ENCODE measurements at regions not wholly inside any gene's neighbourhood (a gene's known extent, or its start where the extent isn't known, plus 50 kb on each side); places are given as distances from the start of the nearest gene placed in this dataset.

GRCh38 chr22:48217596-48217995 lies 1455.1 kb downstream of the TBC1D22A start:
- TF ChIP-seq EZH2phosphoT487 (IDR thresholded peaks at IDR 0.05; ENCODE audit: borderline replicate concordance, low read length) (no peak), CTCF (IDR thresholded peaks at IDR 0.05; ENCODE audit: low read depth, low read length, poor library complexity, severe bottlenecking) (no peak)
- no peak overlapping the region for H3K4me2 ChIP-seq (ENCODE audit: low read length)
- no peaks in the 10 kb centered on the region for H3K27me3 ChIP-seq (ENCODE audit: control insufficient read depth, low read length)
- H3K79me2 ChIP-seq (ENCODE audit: control insufficient read depth, low read length): no peaks in the 10 kb centered on the region
- H3K4me3 ChIP-seq (ENCODE audit: low read length): no peak overlapping the region
- no peaks in the 10 kb centered on the region for H3F3A ChIP-seq (ENCODE audit: control insufficient read depth, insufficient read depth)
- H3K9me2 ChIP-seq (replicated peaks; ENCODE audit: control insufficient read depth, low read length): no peaks in the 10 kb centered on the region
- peaks cover 4% of the 10 kb centered on the region; the same call in 1 of the 2 replicates for H3K9me3 ChIP-seq (ENCODE audit: control insufficient read depth, insufficient read depth, low read length)
- no peaks in the 10 kb centered on the region for H3K36me3 ChIP-seq (ENCODE audit: control insufficient read depth, low read length)
- no peak overlapping the region for H3K27ac ChIP-seq (ENCODE audit: low read depth, low read length)
- no peaks in the 10 kb centered on the region for H3K4me1 ChIP-seq (ENCODE audit: control insufficient read depth, low read length)
- no peaks in the 10 kb centered on the region for H4K20me1 ChIP-seq (ENCODE audit: control insufficient read depth, insufficient read depth, low read depth, low read length)

GRCh38 chr22:48212727-48213126 lies 1450.3 kb downstream of the TBC1D22A start:
- Histone ChIP-seq H3K79me2 (ENCODE audit: control insufficient read depth, low read length) (no peaks in the 10 kb centered on the region), H3K4me3 (ENCODE audit: low read length) (no peak overlapping the region), H4K20me1 (ENCODE audit: control insufficient read depth, insufficient read depth, low read depth, low read length) (no peaks in the 10 kb centered on the region), H3K4me2 (ENCODE audit: low read length) (no peak overlapping the region), H3K27ac (ENCODE audit: low read depth, low read length) (no peak overlapping the region), H3K27me3 (ENCODE audit: control insufficient read depth, low read length) (no peaks in the 10 kb centered on the region; the same call in 1 of the 2 replicates), H3F3A (ENCODE audit: control insufficient read depth, insufficient read depth) (no peaks in the 10 kb centered on the region), H3K36me3 (ENCODE audit: control insufficient read depth, low read length) (no peaks in the 10 kb centered on the region), H3K9me2 (replicated peaks; ENCODE audit: control insufficient read depth, low read length) (no peaks in the 10 kb centered on the region), H3K9me3 (ENCODE audit: control insufficient read depth, insufficient read depth, low read length) (no peaks in the 10 kb centered on the region), H3K4me1 (ENCODE audit: control insufficient read depth, low read length) (no peaks in the 10 kb centered on the region)
- no peak for TF ChIP-seq EZH2phosphoT487 (IDR thresholded peaks at IDR 0.05; ENCODE audit: borderline replicate concordance, low read length)
- TF ChIP-seq CTCF (IDR thresholded peaks at IDR 0.05; ENCODE audit: low read depth, low read length, poor library complexity, severe bottlenecking): no peak

GRCh38 chr22:48210812-48211211 lies 1448.4 kb downstream of the TBC1D22A start:
- Histone ChIP-seq H3K9me2 (replicated peaks; ENCODE audit: control insufficient read depth, low read length) (no peaks in the 10 kb centered on the region), H3K4me1 (ENCODE audit: control insufficient read depth, low read length) (no peaks in the 10 kb centered on the region), H3K36me3 (ENCODE audit: control insufficient read depth, low read length) (no peaks in the 10 kb centered on the region), H3K4me2 (ENCODE audit: low read length) (no peak overlapping the region), H3K79me2 (ENCODE audit: control insufficient read depth, low read length) (no peaks in the 10 kb centered on the region), H3K4me3 (ENCODE audit: low read length) (no peak overlapping the region), H3K9me3 (ENCODE audit: control insufficient read depth, insufficient read depth, low read length) (no peaks in the 10 kb centered on the region), H3F3A (ENCODE audit: control insufficient read depth, insufficient read depth) (no peaks in the 10 kb centered on the region), H4K20me1 (ENCODE audit: control insufficient read depth, insufficient read depth, low read depth, low read length) (no peaks in the 10 kb centered on the region), H3K27ac (ENCODE audit: low read depth, low read length) (no peak overlapping the region), H3K27me3 (ENCODE audit: control insufficient read depth, low read length) (peaks cover 1% of the 10 kb centered on the region; the same call in 1 of the 2 replicates)
- TF ChIP-seq EZH2phosphoT487 (IDR thresholded peaks at IDR 0.05; ENCODE audit: borderline replicate concordance, low read length) (no peak), CTCF (IDR thresholded peaks at IDR 0.05; ENCODE audit: low read depth, low read length, poor library complexity, severe bottlenecking) (no peak)
